DMS114 treated with DMSO at 0.1 percent for 48 hours (cell line): ENCODE measurements at regions not wholly inside any gene's neighbourhood (a gene's known extent, or its start where the extent isn't known, plus 50 kb on each side); places are given as distances from the start of the nearest gene placed in this dataset.
A peak's percentile ranks its signal among the peaks of the same experiment; 100 is the strongest.
"Not testable (repeated sequence)": the region's sequence is repeated elsewhere in the genome, so short reads cannot be mapped to it uniquely, and the experiment has no call there.

Experiments
- DNase-seq: peaks from one replicate; lab custom pipeline; 2025; ENCODE audit not compliant: unreplicated experiment; lab: John Stamatoyannopoulos, UW

DNA sequence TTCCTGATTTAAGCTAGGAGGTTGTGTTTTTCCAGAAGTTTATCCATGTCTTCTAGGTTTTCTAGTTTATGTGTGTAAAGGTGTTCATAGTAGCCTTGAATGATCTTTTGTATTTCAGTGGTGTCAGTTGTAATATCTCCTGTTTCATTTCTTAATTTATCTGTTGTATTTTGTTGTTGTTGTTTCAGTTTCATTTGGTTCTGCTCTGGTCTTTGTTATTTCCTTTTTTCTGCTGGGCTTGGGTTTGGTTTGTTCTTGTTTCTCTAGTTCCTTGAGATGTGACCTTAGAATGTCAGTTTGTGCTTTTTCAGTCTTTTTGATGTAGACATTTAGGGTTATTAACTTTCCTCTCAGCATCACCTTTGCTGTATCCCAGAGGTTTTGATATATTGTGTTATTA is 62.8 kb downstream of the SCP2D1 start:
- DNase-seq = not testable (repeated sequence)

GRCh38 chr20:18879262-18879661 is 65.7 kb downstream of the SCP2D1 start:
- DNase-seq = no peak

DNA sequence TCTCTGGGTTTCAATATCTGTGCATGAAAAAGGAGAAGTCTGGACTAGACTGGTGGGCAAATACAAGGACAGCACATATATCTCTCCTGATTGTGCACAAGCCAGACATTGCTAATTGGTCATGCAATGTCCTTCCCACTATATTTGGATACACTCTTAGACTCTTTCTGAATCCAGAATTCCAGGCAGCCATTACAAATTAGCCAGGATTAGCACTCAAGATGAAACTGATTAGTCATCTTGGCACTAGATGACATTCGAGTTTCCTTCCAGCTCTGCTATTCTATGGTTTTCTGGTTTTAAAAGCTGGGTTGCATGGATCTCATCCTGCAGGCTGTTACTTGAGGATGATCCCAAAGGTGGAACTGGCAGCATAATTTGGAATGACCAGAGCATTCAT is 73.2 kb downstream of the SCP2D1 start:
- no peak for DNase-seq

- DNase-seq = no peak
Measured at GRCh38 chr20:18901980-18902737, 88.6 kb downstream of the SCP2D1 start.

- DNase-seq = no peak
Measured at GRCh38 chr20:18904192-18904591, 90.6 kb downstream of the SCP2D1 start.

GRCh38 chr20:18904624-18905023 is 91.0 kb downstream of the SCP2D1 start:
- peak; percentile 9 for DNase-seq

DNA sequence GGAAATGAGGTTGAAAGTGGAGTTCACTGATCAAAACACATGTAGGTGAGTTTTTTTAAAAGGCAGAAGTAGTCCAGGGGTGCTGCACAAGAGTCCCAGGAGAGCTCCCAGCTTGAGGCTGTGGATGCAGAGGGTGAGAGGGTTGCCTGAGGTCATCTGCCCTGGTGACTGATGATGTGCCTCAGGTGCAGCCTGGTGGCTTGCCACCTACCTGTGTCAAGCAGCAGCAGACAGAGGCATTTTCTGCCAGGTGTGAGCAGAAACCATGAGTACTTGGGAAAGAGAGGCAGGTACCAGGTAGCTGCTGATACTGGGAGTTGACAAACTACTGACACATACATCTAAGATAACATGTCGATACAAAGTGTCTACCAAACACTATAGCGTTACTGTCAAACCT is 92.5 kb downstream of the SCP2D1 start:
- DNase-seq = no peak

GRCh38 chr20:18907353-18907752 is 93.8 kb downstream of the SCP2D1 start:
- no peak for DNase-seq

DNA sequence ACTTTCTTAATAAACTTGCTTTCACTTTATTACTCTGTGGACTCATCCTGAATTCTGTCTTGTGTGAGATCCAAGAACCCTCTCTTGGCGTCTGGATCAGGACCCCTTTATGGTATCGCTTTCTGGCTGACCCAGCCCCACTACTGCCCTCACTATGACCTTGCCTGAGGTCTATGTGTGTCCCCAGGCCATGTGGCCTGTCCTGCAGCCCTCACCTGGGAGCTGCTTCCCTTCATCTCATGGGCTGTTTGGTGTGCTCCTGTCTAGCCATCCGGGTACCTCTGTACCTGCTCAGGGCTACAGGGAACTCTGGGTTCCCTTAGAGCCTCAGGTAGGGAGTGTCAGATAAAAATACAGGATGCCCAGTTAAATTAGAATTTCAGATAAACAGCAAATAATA is 94.5 kb downstream of the SCP2D1 start:
- DNase-seq = no peak

DNA sequence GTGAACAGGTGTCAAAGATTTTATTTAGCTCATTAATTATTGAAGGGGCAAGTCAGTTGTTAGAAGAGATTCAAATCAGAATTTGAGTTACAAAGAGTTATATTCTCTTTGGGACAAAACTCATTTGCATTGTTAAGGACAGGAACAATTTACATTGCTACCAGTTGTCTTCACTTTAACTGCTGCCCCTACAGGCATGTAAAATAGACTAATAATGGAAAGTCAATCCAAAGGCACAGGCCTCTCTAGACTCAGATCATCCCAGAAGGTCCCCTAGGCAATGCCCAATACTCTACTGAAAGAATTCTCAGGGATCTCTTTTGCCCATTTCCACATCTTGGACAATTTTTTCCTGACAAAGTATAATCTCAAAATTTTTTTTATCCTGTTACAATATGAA is 95.7 kb downstream of the SCP2D1 start:
- DNase-seq = no peak

GRCh38 chr20:18913701-18914100 is 100.1 kb downstream of the SCP2D1 start:
- DNase-seq = no peak

GRCh38 chr20:18914796-18915195 is 101.2 kb downstream of the SCP2D1 start:
- DNase-seq = no peak

- no peak for DNase-seq
Measured at GRCh38 chr20:18916886-18917750, 103.5 kb downstream of the SCP2D1 start.

DNA sequence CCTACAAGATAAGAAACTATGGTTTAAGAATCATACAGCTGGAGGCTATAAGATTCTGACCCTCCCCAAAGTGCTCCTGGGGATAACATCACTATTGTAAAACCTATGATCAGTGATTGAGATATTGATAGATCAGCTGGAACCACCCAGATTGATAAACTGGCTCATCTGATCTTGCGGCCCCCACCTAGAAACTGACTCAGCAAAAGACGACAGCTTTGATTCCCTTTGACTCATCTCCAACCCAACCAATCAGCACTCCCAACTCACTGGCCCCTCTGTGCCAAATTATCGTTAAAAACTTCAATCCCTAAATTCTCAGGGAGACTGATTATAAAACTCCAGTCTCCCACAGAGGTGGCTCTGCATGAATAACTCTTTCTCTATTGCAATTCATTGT is 106.4 kb downstream of the SCP2D1 start:
- no peak for DNase-seq

GRCh38 chr20:18921291-18921690 is 107.7 kb downstream of the SCP2D1 start:
- DNase-seq = no peak

DNA sequence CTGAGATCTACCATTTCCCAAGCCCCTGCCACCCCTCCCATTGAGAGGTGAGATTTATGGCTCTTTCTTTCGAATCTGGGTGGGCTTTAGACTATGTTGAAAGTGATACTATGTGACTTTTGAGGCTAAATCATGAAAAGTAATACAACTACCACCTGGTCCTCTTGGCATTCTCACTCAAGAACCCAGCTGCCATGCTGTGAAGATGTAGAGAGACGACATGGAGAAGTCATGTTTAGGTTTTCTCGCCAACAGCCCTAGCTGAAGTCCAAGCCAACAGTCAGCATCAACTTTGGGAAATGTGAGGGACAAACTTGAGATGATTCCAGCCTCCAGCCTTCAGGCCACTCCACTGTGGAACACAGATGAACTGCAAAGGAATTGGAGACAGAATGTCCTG is 108.7 kb downstream of the SCP2D1 start:
- no peak for DNase-seq

- DNase-seq = no peak
Measured at GRCh38 chr20:18922898-18923297, 109.3 kb downstream of the SCP2D1 start.

- DNase-seq = no peak
Measured at GRCh38 chr20:18926965-18927364, 113.4 kb downstream of the SCP2D1 start.

DNA sequence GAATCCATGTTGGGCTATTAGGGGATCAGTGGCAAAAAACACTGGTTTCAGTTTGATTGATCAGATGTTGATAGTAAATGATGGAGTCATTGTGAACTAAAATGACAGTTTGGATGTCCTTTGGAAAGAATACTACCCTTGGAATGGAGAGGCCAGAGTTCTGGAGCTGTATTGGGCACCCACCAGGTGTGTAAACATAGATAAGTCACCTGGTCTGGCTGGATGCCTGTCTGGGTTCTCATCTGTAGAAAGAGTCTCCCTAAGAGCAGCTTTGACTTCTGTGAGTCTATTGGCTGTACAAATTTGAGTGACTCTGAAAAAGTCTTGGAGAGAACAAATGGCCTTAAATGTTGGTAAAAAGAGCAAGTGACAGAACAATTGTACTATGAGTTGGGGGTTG is 115.0 kb downstream of the SCP2D1 start:
- no peak for DNase-seq

DNA sequence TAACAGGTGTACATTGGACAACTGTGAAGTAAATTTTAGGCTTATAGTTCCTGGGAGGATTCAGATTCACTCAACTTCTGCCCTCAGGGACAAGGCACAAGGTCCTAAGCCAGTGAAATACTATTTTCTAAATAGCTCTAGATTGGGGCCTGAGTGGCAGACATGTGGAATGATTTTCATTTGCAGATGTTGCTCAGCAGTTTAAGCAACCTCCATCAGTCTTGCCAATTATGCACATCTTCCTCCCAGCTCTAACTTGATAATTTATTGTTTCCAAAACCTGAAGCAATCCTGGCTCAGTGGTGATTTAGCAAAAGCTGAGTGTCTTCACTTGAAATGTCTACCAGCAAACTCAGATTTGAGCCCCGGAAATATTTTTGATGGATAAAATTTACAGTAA is 116.2 kb downstream of the SCP2D1 start:
- DNase-seq = no peak

- DNase-seq = no peak
Measured at GRCh38 chr20:18943542-18943941, 130.0 kb downstream of the SCP2D1 start.

DNA sequence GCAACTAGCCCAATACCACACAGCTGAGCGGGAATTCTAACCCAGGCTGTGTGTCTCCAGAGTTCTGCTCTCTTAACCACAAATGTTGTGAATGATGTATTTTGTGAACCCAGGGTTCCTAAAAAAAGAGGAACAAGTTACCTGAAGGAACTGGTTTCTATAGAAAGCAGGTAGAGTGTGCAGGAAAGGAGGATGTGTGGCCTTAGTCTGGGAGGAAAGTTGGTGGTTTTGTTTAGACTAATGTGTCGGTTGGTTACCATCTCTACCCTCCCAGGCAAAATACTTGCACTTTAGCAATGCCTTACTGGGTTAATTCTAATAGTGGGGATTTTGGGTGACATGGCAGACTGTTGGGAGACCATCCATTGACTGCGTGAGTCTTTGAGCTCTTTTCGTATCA is 143.3 kb downstream of the SCP2D1 start:
- no peak for DNase-seq
